ENCODE measurements at regions not wholly inside any gene's neighbourhood (a gene's known extent, or its start where the extent isn't known, plus 50 kb on each side); places are given as distances from the start of the nearest gene placed in this dataset.

DNA sequence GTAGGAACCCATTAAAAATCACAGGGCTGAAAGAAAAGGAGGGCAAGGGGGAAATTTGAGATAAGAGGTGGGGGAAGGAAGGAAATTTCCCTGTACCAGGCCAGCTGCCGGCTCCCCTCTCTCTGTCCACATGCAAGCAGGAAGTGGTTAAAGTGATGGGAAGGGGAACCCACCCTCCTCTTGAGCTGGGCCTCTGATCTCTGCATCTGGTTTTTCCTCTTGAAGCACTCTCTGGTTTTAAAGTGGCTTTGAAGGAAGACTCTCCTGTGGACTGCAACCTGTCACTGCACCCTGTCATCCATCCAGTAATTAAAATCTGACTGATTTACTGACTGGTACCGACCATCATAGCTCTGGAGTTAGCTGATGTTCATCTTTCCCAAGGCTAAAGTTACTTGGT lies 239.6 kb downstream of the TSHZ3 start:
- no peak overlapping the region for H3K4me3 ChIP-seq (ENCODE audit: low read depth, low read length)
- no peak for TF ChIP-seq CTCF (IDR thresholded peaks at IDR 0.05; ENCODE audit: insufficient read depth, low read length)
- DNase-seq (ENCODE audit: low read depth) = no peak

DNA sequence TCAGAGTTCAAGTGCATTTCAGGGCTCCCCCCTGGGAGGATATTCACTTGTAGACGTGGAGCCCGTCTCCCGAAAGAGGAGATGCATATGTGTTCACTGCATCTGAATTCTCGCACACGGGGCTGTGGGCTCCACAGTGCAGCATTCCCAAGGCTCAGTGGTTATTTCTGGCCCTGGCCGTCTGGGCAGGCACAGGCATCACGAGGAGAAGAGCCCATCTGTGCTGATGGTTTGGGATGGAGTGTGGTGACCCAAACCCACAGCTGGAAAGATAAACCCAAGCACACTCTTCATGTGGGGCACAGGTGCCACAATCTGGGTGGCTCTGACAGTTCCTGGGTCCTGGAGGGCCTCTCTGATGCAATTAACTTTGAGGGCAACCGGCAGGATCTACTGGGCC lies 242.1 kb downstream of the TSHZ3 start:
- no peak for DNase-seq (ENCODE audit: low read depth)
- TF ChIP-seq CTCF (IDR thresholded peaks at IDR 0.05; ENCODE audit: insufficient read depth, low read length) = no peak
- no peak overlapping the region for H3K4me3 ChIP-seq (ENCODE audit: low read depth, low read length)

DNA sequence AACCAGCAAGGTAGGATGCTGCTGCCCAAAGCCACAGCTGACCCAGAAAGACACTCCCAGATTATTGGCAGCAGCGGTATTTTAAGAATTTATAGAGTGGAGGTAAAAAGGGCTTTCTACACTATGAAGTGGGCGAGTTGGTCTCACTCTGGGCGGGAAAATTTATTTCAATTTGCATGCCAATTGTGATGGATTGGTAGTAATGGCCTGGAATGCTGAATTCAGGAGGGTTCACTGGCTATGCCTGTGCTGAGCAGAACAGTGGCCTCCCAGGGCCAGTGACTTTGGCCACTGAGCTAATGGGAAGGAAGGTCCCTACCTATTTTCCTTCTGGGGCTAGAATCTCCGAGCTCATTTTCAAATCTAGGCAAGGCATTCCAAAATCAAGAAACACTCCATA lies 243.5 kb downstream of the TSHZ3 start:
- DNase-seq (ENCODE audit: low read depth) = no peak
- H3K4me3 ChIP-seq (ENCODE audit: low read depth, low read length) = no peak overlapping the region
- no peak for TF ChIP-seq CTCF (IDR thresholded peaks at IDR 0.05; ENCODE audit: insufficient read depth, low read length)

- DNase-seq (ENCODE audit: low read depth) = no peak
- TF ChIP-seq CTCF (IDR thresholded peaks at IDR 0.05; ENCODE audit: insufficient read depth, low read length) = no peak
- no peak overlapping the region for H3K4me3 ChIP-seq (ENCODE audit: low read depth, low read length)
Measured at GRCh38 chr19:31104451-31104850, 244.8 kb downstream of the TSHZ3 start.

- H3K4me3 ChIP-seq (ENCODE audit: low read depth, low read length) = no peak overlapping the region
- no peak for DNase-seq (ENCODE audit: low read depth)
- TF ChIP-seq CTCF (IDR thresholded peaks at IDR 0.05; ENCODE audit: insufficient read depth, low read length) = no peak
Measured at GRCh38 chr19:31103228-31103627, 246.0 kb downstream of the TSHZ3 start.

DNA sequence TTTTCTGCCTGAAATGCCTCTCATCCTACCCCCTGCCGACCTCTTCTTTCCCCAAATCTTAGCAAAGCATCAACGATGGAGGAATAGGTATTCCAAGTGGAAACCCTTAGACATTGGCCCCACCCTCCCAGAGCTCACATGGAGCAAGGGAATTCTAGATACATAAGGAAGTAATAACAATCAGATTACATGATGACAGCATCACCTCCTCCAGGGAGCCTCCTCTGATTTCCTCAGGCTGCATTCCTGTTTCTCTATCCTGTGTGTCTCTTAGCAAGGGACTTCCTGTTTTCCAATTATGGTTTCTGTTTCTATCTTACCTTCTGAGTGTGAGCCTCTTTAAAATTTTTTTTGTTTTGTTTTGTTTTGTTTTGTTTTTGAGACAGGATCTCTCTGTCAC lies 246.6 kb downstream of the TSHZ3 start:
- no peak for TF ChIP-seq CTCF (IDR thresholded peaks at IDR 0.05; ENCODE audit: insufficient read depth, low read length)
- DNase-seq (ENCODE audit: low read depth) = no peak
- H3K4me3 ChIP-seq (ENCODE audit: low read depth, low read length) = no peak overlapping the region

DNA sequence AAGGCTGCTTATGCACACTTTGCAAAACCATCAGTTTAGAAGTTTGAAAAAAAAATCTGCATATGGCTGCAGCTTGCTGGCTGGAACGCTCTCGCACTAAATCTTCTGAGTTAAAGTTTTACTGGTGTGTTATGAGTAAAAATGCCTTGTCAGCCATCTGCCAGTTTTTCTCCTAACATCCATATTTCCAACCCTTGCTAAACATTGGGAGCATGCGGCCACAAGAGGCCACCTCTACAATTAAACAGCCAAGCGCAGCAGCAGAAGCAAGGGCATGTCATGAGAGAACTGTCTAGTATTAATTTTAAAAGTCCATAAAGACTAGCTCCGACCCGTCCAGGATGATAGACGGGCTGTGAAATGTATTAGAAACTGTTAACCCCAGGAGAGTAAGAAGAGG lies 248.3 kb downstream of the TSHZ3 start:
- TF ChIP-seq CTCF (IDR thresholded peaks at IDR 0.05; ENCODE audit: insufficient read depth, low read length) = no peak
- DNase-seq (ENCODE audit: low read depth) = no peak
- H3K4me3 ChIP-seq (ENCODE audit: low read depth, low read length) = no peak overlapping the region

Data from fibroblast of the aortic adventitia (primary cell).